MM.1S (cell line): ENCODE measurements at regions not wholly inside any gene's neighbourhood (a gene's known extent, or its start where the extent isn't known, plus 50 kb on each side); places are given as distances from the start of the nearest gene placed in this dataset.
"Not testable (repeated sequence)": the region's sequence is repeated elsewhere in the genome, so short reads cannot be mapped to it uniquely, and the experiment has no call there.

ENCODE experiments used
- CTCF ChIP-seq: fragments of 300-600 bp; sonication (generic); IDR thresholded peaks from 2 replicates; pipeline ENCODE4 v1.5.1; 2016; ENCODE audit warnings: antibody characterized with exemption, low read length, mixed read lengths
- EZH2 ChIP-seq: fragments of 300-600 bp; sonication (generic); optimal IDR thresholded peaks from 2 replicates; pipeline ENCODE3; 2017; ENCODE audit warnings: low read depth, mild to moderate bottlenecking, antibody characterized with exemption, low read length, mixed read lengths

- not testable (repeated sequence) for TF ChIP-seq EZH2, CTCF
Observed at GRCh38 chr2:111271647-111272304, 151.1 kb downstream of the BCL2L11 start.
